H1 (cell line): ENCODE measurements at regions not wholly inside any gene's neighbourhood (a gene's known extent, or its start where the extent isn't known, plus 50 kb on each side); places are given as distances from the start of the nearest gene placed in this dataset.

ENCODE experiments used
- CTCF ChIA-PET: fragments of 300-600 bp; sonication (Branson Sonifier 250); formaldehyde crosslinking; loops from one replicate; lab custom pipeline; 2021; ENCODE audit not compliant: partially characterized antibody; lab: Charles Lee
- POLR2A ChIA-PET: fragments of 300-600 bp; sonication (Branson Sonifier 250); formaldehyde crosslinking; loops from one replicate; lab custom pipeline; 2021; ENCODE audit warnings: inconsistent platforms; ENCODE audit not compliant: partially characterized antibody; lab: Charles Lee
- DNase-seq, 2 experiments: peaks; one replicate each; pipeline versions ENCODE4 v3.0.0 to v3.0.0-alpha.2; 2010 to 2022; ENCODE audit warnings: low spot score in 2 of 2, low read depth in 1 of 2, mixed read lengths in 1 of 2
- FAIRE-seq: peaks from 2 replicates; lab custom pipeline; 2011; peaks lifted over from hg19 to GRCh38; lab: Jason Lieb, UNC
- H2AFZ ChIP-seq: 2 replicates; pipeline ENCODE4 v1.8.1; 2012; ENCODE audit warnings: low read length, inconsistent platforms
- H2AK5ac ChIP-seq: 2 replicates; pipeline ENCODE4 v1.6.1; 2013; ENCODE audit warnings: low read depth, low read length
- H2BK120ac ChIP-seq: replicated peaks from 2 replicates; pipeline ENCODE3; 2013; ENCODE audit warnings: low read depth, low read length, inconsistent platforms
- H2BK12ac ChIP-seq: 2 replicates; pipeline ENCODE4 v1.6.1; 2013; ENCODE audit warnings: low read depth, low read length
- H2BK15ac ChIP-seq: 2 replicates; pipeline ENCODE4 v1.6.1; 2013; ENCODE audit warnings: low read length
- H2BK20ac ChIP-seq: 2 replicates; pipeline ENCODE4 v1.6.1; 2013; ENCODE audit warnings: low read length
- H2BK5ac ChIP-seq: 2 replicates; pipeline ENCODE4 v1.6.1; 2013; ENCODE audit warnings: low read depth, low read length
- H3K14ac ChIP-seq: 2 replicates; pipeline ENCODE4 v1.6.1; 2013; ENCODE audit warnings: inconsistent platforms; ENCODE audit not compliant: insufficient read length
- H3K18ac ChIP-seq: 2 replicates; pipeline ENCODE4 v1.6.1; 2013; ENCODE audit warnings: low read length; ENCODE audit errors: extremely low read depth
- H3K23ac ChIP-seq: 2 replicates; pipeline ENCODE4 v1.6.1; 2013; ENCODE audit warnings: inconsistent platforms; ENCODE audit not compliant: insufficient read length
- H3K23me2 ChIP-seq: 2 replicates; pipeline ENCODE4 v1.6.1; 2013; ENCODE audit warnings: low read depth, low read length
- H3K27ac ChIP-seq: 2 replicates; pipeline ENCODE4 v1.6.1; 2011; ENCODE audit warnings: low read depth, low read length, inconsistent platforms
- H3K27me3 ChIP-seq, 4 experiments: replicated peaks in 1 of 4; 1 replicate in 1 of 4; 2 replicates in 3 of 4; pipeline versions ENCODE4 v1.6.1 to v1.8.1; 2011 to 2013; ENCODE audit warnings: low read length in 3 of 4, mild to moderate bottlenecking in 3 of 4, inconsistent platforms in 2 of 4, mixed read lengths in 2 of 4, moderate library complexity in 1 of 4; ENCODE audit not compliant: control insufficient read depth in 3 of 4, insufficient read depth in 3 of 4; ENCODE audit errors: extremely low read depth in 1 of 4
- H3K36me3 ChIP-seq, 4 experiments: 2 replicates each; pipeline versions ENCODE4 v1.6.1 to v1.8.1; 2011 to 2013; ENCODE audit warnings: mild to moderate bottlenecking in 4 of 4, low read length in 3 of 4, moderate library complexity in 2 of 4, control low read depth in 1 of 4, inconsistent platforms in 1 of 4; ENCODE audit not compliant: insufficient read depth in 4 of 4, control insufficient read depth in 2 of 4
- H3K4ac ChIP-seq: replicated peaks from 2 replicates; pipeline ENCODE3; 2013; ENCODE audit warnings: low read length, low read depth, mixed read lengths, inconsistent platforms; ENCODE audit not compliant: insufficient read length
- H3K4me1 ChIP-seq, 4 experiments: replicated peaks in 1 of 4; 1 replicate in 1 of 4; 2 replicates in 3 of 4; pipeline versions ENCODE4 v1.6.1 to v1.8.1; 2011 to 2013; ENCODE audit warnings: low read length in 3 of 4, inconsistent platforms in 2 of 4, mixed read lengths in 1 of 4; ENCODE audit not compliant: insufficient read depth in 4 of 4, control insufficient read depth in 3 of 4
- H3K4me2 ChIP-seq, 2 experiments: 2 replicates each; pipeline versions ENCODE4 v1.6.1 to v1.8.1; 2011 to 2013; ENCODE audit warnings: low read depth in 2 of 2, low read length in 2 of 2, control low read depth in 1 of 2, inconsistent platforms in 1 of 2, mild to moderate bottlenecking in 1 of 2; ENCODE audit not compliant: insufficient read depth in 1 of 2
- H3K4me3 ChIP-seq, 4 experiments: fragments of 200-600, 300-600 bp in 1 of 4; sonication (generic), shearing (Covaris generic), sonication (Bioruptor Twin) in 1 of 4; 2 replicates each; pipeline versions ENCODE4 v1.5.1 to v1.8.1; 2011 to 2016; ENCODE audit warnings: low read length in 4 of 4, low read depth in 3 of 4, control low read depth in 2 of 4, inconsistent platforms in 2 of 4, mild to moderate bottlenecking in 2 of 4, mixed read lengths in 1 of 4, moderate library complexity in 1 of 4; ENCODE audit not compliant: insufficient read depth in 2 of 4; ENCODE audit errors: extremely low read depth in 1 of 4
- H3K56ac ChIP-seq: replicated peaks from 2 replicates; pipeline ENCODE3; 2013; ENCODE audit warnings: low read depth, mild to moderate bottlenecking, mixed read lengths, low read length, inconsistent platforms; ENCODE audit not compliant: insufficient read length
- H3K79me1 ChIP-seq: 2 replicates; pipeline ENCODE4 v1.6.1; 2013; ENCODE audit warnings: low read depth, low read length, control low read depth
- H3K79me2 ChIP-seq, 2 experiments: 2 replicates each; pipeline versions ENCODE4 v1.6.1 to v1.8.1; 2012 to 2013; ENCODE audit warnings: low read length in 2 of 2, mild to moderate bottlenecking in 2 of 2, inconsistent platforms in 1 of 2; ENCODE audit not compliant: insufficient read depth in 2 of 2, control insufficient read depth in 1 of 2
- H3K9ac ChIP-seq, 4 experiments: replicated peaks in 1 of 4; 1 replicate in 1 of 4; 2 replicates in 3 of 4; pipeline versions ENCODE4 v1.6.1 to v1.8.1; 2011 to 2013; ENCODE audit warnings: low read depth in 3 of 4, low read length in 3 of 4, control low read depth in 2 of 4, mild to moderate bottlenecking in 2 of 4, moderate library complexity in 2 of 4, inconsistent platforms in 1 of 4; ENCODE audit errors: extremely low read depth in 1 of 4
- H3K9me3 ChIP-seq, 2 experiments: 2 replicates each; pipeline versions ENCODE4 v1.6.1 to v1.8.1; 2012 to 2013; ENCODE audit warnings: mild to moderate bottlenecking in 2 of 2, moderate library complexity in 2 of 2, control low read depth in 1 of 2, inconsistent platforms in 1 of 2, low read depth in 1 of 2, low read length in 1 of 2, mixed read lengths in 1 of 2; ENCODE audit not compliant: insufficient read depth in 2 of 2
- H4K20me1 ChIP-seq, 2 experiments: replicated peaks in 1 of 2; 2 replicates each; pipeline versions ENCODE3 to v1.8.1; 2011 to 2013; ENCODE audit warnings: inconsistent platforms in 2 of 2, low read length in 2 of 2, mild to moderate bottlenecking in 1 of 2; ENCODE audit not compliant: insufficient read depth in 2 of 2, control insufficient read depth in 1 of 2
- H4K5ac ChIP-seq: 2 replicates; pipeline ENCODE4 v1.6.1; 2013; ENCODE audit warnings: low read length, low read depth, mixed read lengths, inconsistent platforms; ENCODE audit not compliant: insufficient read length
- H4K8ac ChIP-seq: 2 replicates; pipeline ENCODE4 v1.8.0; 2013; ENCODE audit warnings: mild to moderate bottlenecking, moderate library complexity, low read length, inconsistent platforms; ENCODE audit not compliant: insufficient read depth; ENCODE audit errors: extremely low read depth
- H4K91ac ChIP-seq: replicated peaks from 2 replicates; pipeline ENCODE3; 2013; ENCODE audit warnings: low read length, mixed read lengths, inconsistent platforms; ENCODE audit not compliant: insufficient read length
- ATF3 ChIP-seq: IDR thresholded peaks from 2 replicates; pipeline ENCODE4 v1.6.1; 2011; ENCODE audit warnings: low read depth, mild to moderate bottlenecking, low read length; ENCODE audit not compliant: insufficient read depth
- BCL11A ChIP-seq, 2 experiments: IDR thresholded peaks; one replicate each; pipeline ENCODE4 v1.6.1; 2011; ENCODE audit warnings: low read depth in 2 of 2, low read length in 2 of 2, mild to moderate bottlenecking in 2 of 2
- CHD1 ChIP-seq: IDR thresholded peaks from 2 replicates; pipeline ENCODE4 v1.6.1; 2012; ENCODE audit warnings: low read depth, low read length, improper control_type of control experiment
- POLR2A ChIP-seq, 2 experiments: IDR thresholded peaks; 1 replicate in 1 of 2; 2 replicates in 1 of 2; pipeline ENCODE4 v1.6.1; 2011; ENCODE audit warnings: low read depth in 2 of 2, low read length in 2 of 2, mild to moderate bottlenecking in 2 of 2; ENCODE audit errors: control extremely low read depth in 1 of 2
- POU5F1 ChIP-seq: IDR thresholded peaks from 2 replicates; pipeline ENCODE4 v1.6.1; 2011; ENCODE audit warnings: low read depth, mild to moderate bottlenecking, low read length, moderate library complexity
- RNF2 ChIP-seq: fragments of 200-900, 300-1000 bp; sonication (generic); IDR thresholded peaks from 2 replicates; pipeline ENCODE4 v1.7.1; 2016; ENCODE audit warnings: borderline replicate concordance, low read depth, mild to moderate bottlenecking, antibody characterized with exemption, low read length; ENCODE audit not compliant: poor library complexity, severe bottlenecking; ENCODE audit errors: missing control alignments
- TAF7 ChIP-seq: optimal IDR thresholded peaks from 2 replicates; pipeline ENCODE3; 2011; ENCODE audit warnings: low read depth, mild to moderate bottlenecking, inconsistent platforms, low read length, moderate library complexity, borderline replicate concordance
- WGBS, 2 experiments: shearing (Covaris generic) in 1 of 2; methylation state at CpG; one replicate each; pipeline versions ENCODE4 v1.1.6 to v1.1.7; 2013 to 2015; ENCODE audit warnings: low lambda C conversion rate in 2 of 2, mixed read lengths in 2 of 2, inconsistent platforms in 1 of 2, low coverage in 1 of 2, missing lambda C conversion rate in 1 of 2; ENCODE audit not compliant: insufficient replicate concordance in 2 of 2, insufficient coverage in 1 of 2, insufficient read length in 1 of 2; ENCODE audit errors: extremely low coverage in 1 of 2, missing lambda C conversion rate in 1 of 2; 5-methylcytosine and 5-hydroxymethylcytosine counted together

GRCh38 chr3:6600237-6600636 lies 260.7 kb upstream of the GRM7 start:
- ChIA-PET CTCF (no interaction called here), POLR2A (no interaction called here)
- Histone ChIP-seq H3K36me3 (no peaks in the 10 kb centered on the region), H2BK120ac (no peak overlapping the region), H3K79me2 (no peaks in the 10 kb centered on the region), H2AK5ac (no peak overlapping the region), H3K79me1 (no peaks in the 10 kb centered on the region), H2BK20ac (no peak overlapping the region), H3K4me2 (no peak overlapping the region), H3K56ac (no peak overlapping the region), H4K5ac (no peak overlapping the region), H3K14ac (no peak overlapping the region), H4K91ac (no peak overlapping the region), H3K18ac (no peak overlapping the region), H3K23ac (no peak overlapping the region), H2AFZ (no peak overlapping the region), H4K20me1 (no peaks in the 10 kb centered on the region), H3K9me3 (no peaks in the 10 kb centered on the region), H3K27me3 (no peaks in the 10 kb centered on the region), H4K8ac (no peak overlapping the region), H2BK15ac (no peak overlapping the region), H3K27ac (no peak overlapping the region), H3K4me3 (no peak overlapping the region), H3K9ac (no peak overlapping the region), H2BK12ac (no peak overlapping the region), H3K4ac (no peak overlapping the region), H3K4me1 (peaks cover 0 to 2% (median 0%) of the 10 kb centered on the region in 4 experiments; a peak in 1 of 7 replicates), H2BK5ac (no peak overlapping the region), H3K23me2 (no peaks in the 10 kb centered on the region)
- TF ChIP-seq TAF7 (no peak), POLR2A (IDR thresholded peaks at IDR 0.05; ENCODE audit: control extremely low read depth in 1 of 2, low read depth in 2 of 2, low read length in 2 of 2) (no peak), BCL11A (IDR thresholded peaks at IDR 0.05; ENCODE audit: low read depth in 2 of 2, low read length in 2 of 2) (no peak), ATF3 (no peak), POU5F1 (no peak), RNF2 (no peak), CHD1 (no peak)
- FAIRE-seq (no peak), DNase-seq (no peak)
- WGBS, 2 experiments: 84 to 100% methylated on average over 1 to 2 of the region's 2 CpGs
